Gastrocnemius medialis (tissue), 4 donors: ENCODE measurements at regions not wholly inside any gene's neighbourhood (a gene's known extent, or its start where the extent isn't known, plus 50 kb on each side); places are given as distances from the start of the nearest gene placed in this dataset.

Source experiments
- ATAC-seq, 2 donors: fragments of 150-250 bp; one replicate each; pipeline ENCODE4 v1.9.1; 2016
- DNase-seq, 2 donors: peaks; one replicate each; pipeline ENCODE4 v3.0.0-alpha.2; 2019
- H3K27ac ChIP-seq, 4 donors: fragments of 200-600 bp; sonication (generic); 1 replicate in 1 of 4; 2 replicates in 3 of 4; pipeline ENCODE4 v1.5.1; 2016 to 2018; ENCODE audit warnings: mild to moderate bottlenecking in 2 of 4, moderate library complexity in 1 of 4
- H3K27me3 ChIP-seq, 3 donors: fragments of 200-600 bp; sonication (generic) in 2 of 3; 1 replicate in 1 of 3; 2 replicates in 2 of 3; pipeline versions ENCODE4 v1.5.1 to v1.6.0; 2016 to 2019; ENCODE audit warnings: mild to moderate bottlenecking in 1 of 3, moderate library complexity in 1 of 3
- H3K36me3 ChIP-seq, 2 donors: fragments of 200-600 bp; sonication (generic) in 1 of 2; one replicate each; pipeline ENCODE4 v1.5.1; 2017 to 2018
- H3K4me1 ChIP-seq, 2 donors: fragments of 200-600 bp; sonication (generic) in 1 of 2; one replicate each; pipeline ENCODE4 v1.5.1; 2016 to 2017; ENCODE audit warnings: mild to moderate bottlenecking in 2 of 2
- H3K4me3 ChIP-seq, 4 donors: fragments of 200-600 bp; sonication (generic) in 3 of 4; 1 replicate in 1 of 4; 2 replicates in 3 of 4; pipeline ENCODE4 v1.5.1; 2016 to 2019; ENCODE audit warnings: mild to moderate bottlenecking in 2 of 4
- H3K9me3 ChIP-seq, 3 donors: fragments of 200-600 bp; sonication (generic) in 2 of 3; 1 replicate in 1 of 3; 2 replicates in 2 of 3; pipeline ENCODE4 v1.5.1; 2016 to 2019
- CTCF ChIP-seq, 5 experiments: fragments of 450-650 bp in 3 of 5; fragments of 200-600 bp in 2 of 5; sonication (generic) in 2 of 5; IDR thresholded peaks in 4 of 5; conservative IDR thresholded peaks in 1 of 5; 1 replicate in 4 of 5; 2 replicates in 1 of 5; pipeline ENCODE4 v1.5.1; 2016 to 2019; ENCODE audit warnings: antibody characterized with exemption in 5 of 5, mild to moderate bottlenecking in 3 of 5, moderate library complexity in 3 of 5
- POLR2A ChIP-seq, 2 donors: fragments of 450-650 bp; IDR thresholded peaks; one replicate each; pipeline ENCODE4 v1.6.1; 2017; ENCODE audit warnings: antibody characterized with exemption in 2 of 2, mild to moderate bottlenecking in 2 of 2, moderate library complexity in 2 of 2
- in situ Hi-C, 4 donors: fragments of 200-750 bp; cut with MboI; loops; one replicate each; pipeline versions ENCODE4 v1.15.0 to v1.8.0; 2017; ENCODE audit warnings: low sequenced_read_pairs in 4 of 4
- intact Hi-C: fragments of 100-400 bp; cut with DNase I; formaldehyde crosslinking; loops from one replicate; pipeline ENCODE4 v1.15.1; 2023; ENCODE audit warnings: low total_unique reads

DNA sequence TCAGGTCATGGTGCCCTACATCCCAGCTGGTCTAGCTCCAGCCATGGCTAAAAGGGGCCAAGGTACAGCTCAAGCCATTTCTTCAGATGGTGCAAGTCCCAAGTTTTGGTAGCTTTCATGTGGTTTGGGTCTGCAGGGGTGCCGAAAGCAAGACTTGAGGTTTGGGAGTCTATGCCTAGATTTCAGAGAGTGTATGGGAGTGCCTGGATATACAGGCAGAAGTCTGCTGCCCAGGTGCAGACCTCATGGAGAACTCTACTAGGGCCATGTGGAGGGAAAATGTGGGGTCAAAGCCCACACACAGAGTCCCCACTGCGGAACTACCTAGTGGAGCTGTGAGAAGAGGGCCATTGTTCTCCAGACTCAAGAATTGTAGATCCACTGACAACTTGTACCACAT is 1000.9 kb upstream of the ADGRB3 start:
- intact Hi-C loops, result no loop called here
- no peak for DNase-seq
- Histone ChIP-seq H3K36me3 (no peaks in the 10 kb centered on the region), H3K4me1 (no peaks in the 10 kb centered on the region), H3K27ac (no peak overlapping the region), H3K9me3 (no peaks in the 10 kb centered on the region), H3K4me3 (no peak overlapping the region), H3K27me3 (no peaks in the 10 kb centered on the region)
- in situ Hi-C loops, result no loop called here
- no peak for ATAC-seq
- no peak for TF ChIP-seq CTCF (IDR thresholded peaks at IDR 0.05 in 4 of 5, conservative IDR thresholded peaks at IDR 0.05 in 1 of 5)
- TF ChIP-seq POLR2A (IDR thresholded peaks at IDR 0.05), result no peak

GRCh38 chr6:67633058-67633457 is 1002.0 kb upstream of the ADGRB3 start:
- Histone ChIP-seq H3K4me1 (no peaks in the 10 kb centered on the region), H3K27me3 (no peaks in the 10 kb centered on the region), H3K36me3 (no peaks in the 10 kb centered on the region), H3K27ac (no peak overlapping the region), H3K9me3 (no peaks in the 10 kb centered on the region), H3K4me3 (no peak overlapping the region)
- intact Hi-C loops (no loop called here), in situ Hi-C loops (no loop called here)
- ATAC-seq (no peak), DNase-seq (no peak)
- TF ChIP-seq CTCF (IDR thresholded peaks at IDR 0.05 in 4 of 5, conservative IDR thresholded peaks at IDR 0.05 in 1 of 5) (no peak), POLR2A (IDR thresholded peaks at IDR 0.05) (no peak)

DNA sequence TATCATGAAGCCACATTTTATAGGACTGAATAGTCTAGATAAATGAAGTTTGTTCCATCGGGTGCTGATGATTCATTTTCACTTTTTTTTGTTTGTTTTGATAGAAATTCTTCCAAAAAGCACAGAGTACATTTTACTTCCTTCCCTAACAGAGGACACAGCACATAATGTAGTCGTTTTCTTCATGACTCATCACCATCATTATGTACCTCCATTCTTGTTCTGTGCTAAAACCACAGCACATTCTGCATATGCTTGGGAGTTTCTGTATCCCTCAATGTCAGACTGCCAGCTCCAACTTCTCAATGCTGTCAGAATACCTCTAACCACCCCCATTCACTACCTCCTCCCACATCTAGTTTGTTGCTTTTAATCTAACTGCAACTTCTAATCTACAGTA is 1004.9 kb upstream of the ADGRB3 start:
- Histone ChIP-seq H3K27ac (no peak overlapping the region), H3K4me3 (no peak overlapping the region), H3K4me1 (no peaks in the 10 kb centered on the region), H3K36me3 (no peaks in the 10 kb centered on the region), H3K9me3 (no peaks in the 10 kb centered on the region), H3K27me3 (no peaks in the 10 kb centered on the region)
- no peak for TF ChIP-seq POLR2A (IDR thresholded peaks at IDR 0.05)
- TF ChIP-seq CTCF (IDR thresholded peaks at IDR 0.05 in 4 of 5, conservative IDR thresholded peaks at IDR 0.05 in 1 of 5), result no peak
- ATAC-seq, result no peak
- in situ Hi-C loops, result no loop called here
- DNase-seq, result no peak
- intact Hi-C loops, result no loop called here

DNA sequence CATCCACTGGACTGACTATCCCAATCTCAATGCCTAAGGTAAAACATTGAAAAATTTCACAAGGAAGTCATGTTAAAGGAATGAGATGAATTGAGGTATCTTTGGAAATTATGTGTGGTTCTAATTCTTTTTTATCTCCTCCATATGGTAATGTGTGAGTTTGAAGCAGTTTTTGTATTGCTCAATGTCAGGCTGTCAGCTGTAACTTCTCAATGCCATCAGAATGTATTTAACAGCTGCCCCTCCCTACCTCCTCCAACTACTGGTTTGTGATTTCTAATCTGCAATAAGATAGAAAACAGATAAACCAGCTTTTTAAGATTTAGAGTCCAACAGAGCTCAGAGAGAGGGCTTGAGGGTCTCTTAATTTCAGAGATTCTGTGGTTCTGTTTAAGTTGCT is 1005.8 kb upstream of the ADGRB3 start:
- Histone ChIP-seq H3K27me3 (no peaks in the 10 kb centered on the region), H3K4me1 (no peaks in the 10 kb centered on the region), H3K9me3 (no peaks in the 10 kb centered on the region), H3K4me3 (no peak overlapping the region), H3K27ac (no peak overlapping the region), H3K36me3 (no peaks in the 10 kb centered on the region)
- no peak for TF ChIP-seq POLR2A (IDR thresholded peaks at IDR 0.05)
- DNase-seq (no peak), ATAC-seq (no peak)
- intact Hi-C loops (no loop called here), in situ Hi-C loops (no loop called here)

DNA sequence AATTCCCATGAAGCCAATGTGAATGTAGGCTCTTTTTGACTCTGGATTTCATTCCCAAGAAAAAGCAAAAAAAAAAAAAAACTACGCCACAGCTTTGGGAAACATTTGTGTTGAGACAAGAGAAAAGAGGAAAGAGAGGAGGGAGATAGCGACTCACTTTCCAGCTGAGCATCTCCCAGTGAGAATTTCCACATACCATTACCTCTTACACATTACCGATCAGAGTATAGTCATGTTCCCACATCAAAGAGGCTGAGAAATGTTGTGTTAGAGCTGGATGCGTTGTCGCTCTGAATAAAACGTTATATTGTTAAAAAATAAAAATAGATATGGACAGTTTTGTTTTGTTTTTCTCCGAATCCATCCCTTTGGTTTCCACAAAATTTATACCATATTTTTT is 1019.3 kb upstream of the ADGRB3 start:
- no peak for ATAC-seq
- H3K4me3 ChIP-seq, result no peak overlapping the region
- H3K4me1 ChIP-seq, result no peaks in the 10 kb centered on the region
- H3K27me3 ChIP-seq, result no peaks in the 10 kb centered on the region
- H3K27ac ChIP-seq, result no peak overlapping the region
- H3K9me3 ChIP-seq, result no peaks in the 10 kb centered on the region
- no peak for DNase-seq
- TF ChIP-seq POLR2A (IDR thresholded peaks at IDR 0.05), result no peak
- no peak for TF ChIP-seq CTCF (IDR thresholded peaks at IDR 0.05 in 4 of 5, conservative IDR thresholded peaks at IDR 0.05 in 1 of 5)
- H3K36me3 ChIP-seq, result no peaks in the 10 kb centered on the region
- in situ Hi-C loops (no loop called here), intact Hi-C loops (no loop called here)
